Thoracic aorta (tissue), 2 donors: ENCODE measurements at regions not wholly inside any gene's neighbourhood (a gene's known extent, or its start where the extent isn't known, plus 50 kb on each side); places are given as distances from the start of the nearest gene placed in this dataset.

Source experiments
- ATAC-seq: fragments of 150-250 bp; one replicate; pipeline ENCODE4 v1.8.0; 2017; ENCODE audit warnings: low read depth; ENCODE audit not compliant: insufficient number of reproducible peaks, low FRiP score
- DNase-seq: peaks from one replicate; pipeline ENCODE4 v3.0.0-alpha.2; 2020; ENCODE audit warnings: low spot score
- H3K27ac ChIP-seq, 2 donors: fragments of 200-600 bp; sonication (generic); 1 replicate in 1 of 2; 2 replicates in 1 of 2; pipeline ENCODE4 v1.5.1; 2016; ENCODE audit warnings: mild to moderate bottlenecking in 2 of 2, moderate library complexity in 2 of 2
- H3K27me3 ChIP-seq: fragments of 200-600 bp; sonication (generic); replicated peaks from 2 replicates; pipeline ENCODE4 v1.6.0; 2016; ENCODE audit warnings: mild to moderate bottlenecking; ENCODE audit not compliant: insufficient read depth
- H3K36me3 ChIP-seq: fragments of 200-600 bp; sonication (generic); one replicate; pipeline ENCODE4 v1.5.1; 2016
- H3K4me1 ChIP-seq, 2 donors: fragments of 200-600 bp; sonication (generic); 1 replicate in 1 of 2; 2 replicates in 1 of 2; pipeline versions ENCODE4 v1.5.1 to v1.6.0; 2016; ENCODE audit warnings: low read depth in 2 of 2, mild to moderate bottlenecking in 1 of 2; ENCODE audit not compliant: control insufficient read depth in 1 of 2
- H3K4me3 ChIP-seq: fragments of 200-600 bp; sonication (generic); 2 replicates; pipeline ENCODE4 v1.5.1; 2016; ENCODE audit warnings: mild to moderate bottlenecking
- H3K9me3 ChIP-seq: fragments of 200-600 bp; sonication (generic); 2 replicates; pipeline ENCODE4 v1.5.1; 2016
- TF ChIP-seq, protein P1 (sequence below): fragments of 200-600 bp; sonication (generic); IDR thresholded peaks from one replicate; pipeline ENCODE4 v1.5.1; 2019; ENCODE audit warnings: antibody characterized with exemption

GRCh38 chr5:105238561-105238960 is 1676.0 kb upstream of the NUDT12 start:
- DNase-seq (no peak), ATAC-seq (no peak)
- Histone ChIP-seq H3K4me1 (no peaks in the 10 kb centered on the region), H3K4me3 (no peak overlapping the region), H3K9me3 (no peaks in the 10 kb centered on the region), H3K36me3 (no peaks in the 10 kb centered on the region), H3K27ac (no peak overlapping the region), H3K27me3 (no peaks in the 10 kb centered on the region)
- TF ChIP-seq, protein P1, sequence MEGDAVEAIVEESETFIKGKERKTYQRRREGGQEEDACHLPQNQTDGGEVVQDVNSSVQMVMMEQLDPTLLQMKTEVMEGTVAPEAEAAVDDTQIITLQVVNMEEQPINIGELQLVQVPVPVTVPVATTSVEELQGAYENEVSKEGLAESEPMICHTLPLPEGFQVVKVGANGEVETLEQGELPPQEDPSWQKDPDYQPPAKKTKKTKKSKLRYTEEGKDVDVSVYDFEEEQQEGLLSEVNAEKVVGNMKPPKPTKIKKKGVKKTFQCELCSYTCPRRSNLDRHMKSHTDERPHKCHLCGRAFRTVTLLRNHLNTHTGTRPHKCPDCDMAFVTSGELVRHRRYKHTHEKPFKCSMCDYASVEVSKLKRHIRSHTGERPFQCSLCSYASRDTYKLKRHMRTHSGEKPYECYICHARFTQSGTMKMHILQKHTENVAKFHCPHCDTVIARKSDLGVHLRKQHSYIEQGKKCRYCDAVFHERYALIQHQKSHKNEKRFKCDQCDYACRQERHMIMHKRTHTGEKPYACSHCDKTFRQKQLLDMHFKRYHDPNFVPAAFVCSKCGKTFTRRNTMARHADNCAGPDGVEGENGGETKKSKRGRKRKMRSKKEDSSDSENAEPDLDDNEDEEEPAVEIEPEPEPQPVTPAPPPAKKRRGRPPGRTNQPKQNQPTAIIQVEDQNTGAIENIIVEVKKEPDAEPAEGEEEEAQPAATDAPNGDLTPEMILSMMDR: no peak

GRCh38 chr5:105230516-105231157 is 1668.0 kb upstream of the NUDT12 start:
- no peak for DNase-seq
- Histone ChIP-seq H3K36me3 (no peaks in the 10 kb centered on the region), H3K27ac (no peak overlapping the region), H3K9me3 (no peaks in the 10 kb centered on the region), H3K27me3 (no peaks in the 10 kb centered on the region), H3K4me3 (no peak overlapping the region), H3K4me1 (no peaks in the 10 kb centered on the region)
- no peak for ATAC-seq
- TF ChIP-seq, protein P1: no peak

DNA sequence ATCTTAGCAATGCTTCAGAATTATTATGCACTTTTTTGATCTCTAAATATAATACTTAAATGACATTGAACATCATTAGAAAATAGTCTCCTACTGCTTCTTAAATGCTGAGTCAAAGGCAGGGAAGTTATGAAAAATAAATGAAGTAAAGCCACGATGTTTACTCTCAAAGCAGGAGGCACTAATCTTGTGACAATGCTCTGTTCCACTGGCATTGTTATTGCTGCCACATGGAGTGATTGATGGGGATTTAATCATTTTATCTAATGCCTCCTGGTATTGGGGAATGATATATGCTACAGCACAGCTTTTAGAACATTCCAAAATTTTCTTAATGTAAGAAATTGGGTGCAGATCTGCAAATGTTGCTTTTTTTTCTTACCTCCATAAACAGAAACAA is 1655.4 kb upstream of the NUDT12 start:
- Histone ChIP-seq H3K27ac (no peak overlapping the region), H3K36me3 (no peaks in the 10 kb centered on the region), H3K4me1 (no peaks in the 10 kb centered on the region), H3K9me3 (no peaks in the 10 kb centered on the region), H3K4me3 (no peak overlapping the region), H3K27me3 (no peaks in the 10 kb centered on the region)
- TF ChIP-seq, protein P1: no peak
- no peak for ATAC-seq
- DNase-seq: no peak

- Histone ChIP-seq H3K4me1 (no peaks in the 10 kb centered on the region), H3K27ac (no peak overlapping the region), H3K27me3 (no peaks in the 10 kb centered on the region), H3K9me3 (no peaks in the 10 kb centered on the region), H3K36me3 (no peaks in the 10 kb centered on the region), H3K4me3 (no peak overlapping the region)
- ATAC-seq (no peak), DNase-seq (no peak)
- TF ChIP-seq, protein P1: no peak
These were observed 1650.5 kb upstream of the NUDT12 start for GRCh38 chr5:105213078-105213477.

DNA sequence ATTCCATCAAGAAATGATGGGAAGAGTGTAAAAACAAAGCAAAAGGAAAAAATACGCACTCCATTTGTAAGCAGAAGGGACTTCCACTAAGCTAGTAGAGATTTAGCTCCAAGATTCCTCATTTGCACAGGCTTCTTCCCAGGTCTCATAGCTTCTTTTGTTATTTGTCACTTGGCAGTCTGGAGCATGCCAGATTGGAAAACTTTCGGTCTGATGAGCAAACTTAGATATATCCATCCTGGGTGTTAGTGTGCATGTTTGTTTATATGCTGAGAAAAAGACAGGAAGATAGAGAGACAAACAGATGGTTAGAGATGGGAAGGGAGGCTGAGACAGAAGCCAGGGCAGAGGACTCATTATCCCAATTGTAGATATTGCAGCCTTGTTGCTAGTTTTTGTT is 1644.5 kb upstream of the NUDT12 start:
- Histone ChIP-seq H3K9me3 (no peaks in the 10 kb centered on the region), H3K27ac (no peak overlapping the region), H3K4me1 (no peaks in the 10 kb centered on the region), H3K36me3 (no peaks in the 10 kb centered on the region), H3K4me3 (no peak overlapping the region), H3K27me3 (no peaks in the 10 kb centered on the region)
- DNase-seq (no peak), ATAC-seq (no peak)
- TF ChIP-seq, protein P1: no peak
